GM12873 (cell line): ENCODE measurements at regions not wholly inside any gene's neighbourhood (a gene's known extent, or its start where the extent isn't known, plus 50 kb on each side); places are given as distances from the start of the nearest gene placed in this dataset.
A peak's percentile ranks its signal among the peaks of the same experiment; 100 is the strongest.

Experiments used
- TF ChIP-seq, protein P1 (sequence below): IDR thresholded peaks from 2 replicates; pipeline ENCODE4 v1.5.1; 2012; ENCODE audit warnings: low read depth, mild to moderate bottlenecking, moderate library complexity, low read length, control low read depth; ENCODE audit not compliant: insufficient read depth; ENCODE audit errors: missing control alignments

DNA sequence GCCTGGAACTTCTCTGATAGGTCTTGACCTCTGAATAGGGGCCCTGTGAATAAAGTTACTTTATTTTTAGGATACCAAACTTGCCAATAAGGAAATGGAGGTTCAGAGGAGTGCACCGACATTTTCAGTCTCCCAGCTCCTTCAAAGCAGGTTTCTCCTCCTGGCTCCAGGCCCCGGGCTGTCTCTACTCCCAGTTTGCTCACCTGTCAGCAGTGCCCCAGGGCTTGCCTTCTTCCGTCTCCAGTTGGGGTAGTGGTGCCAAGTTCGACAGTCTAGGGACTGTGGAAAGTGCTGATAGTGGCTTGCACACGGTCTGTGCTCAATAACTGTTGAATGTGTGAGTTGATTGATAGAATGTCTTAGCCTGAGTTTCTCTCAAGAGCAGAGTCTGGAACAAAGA is 149.2 kb downstream of the ACTL8 start:
- TF ChIP-seq, protein P1, sequence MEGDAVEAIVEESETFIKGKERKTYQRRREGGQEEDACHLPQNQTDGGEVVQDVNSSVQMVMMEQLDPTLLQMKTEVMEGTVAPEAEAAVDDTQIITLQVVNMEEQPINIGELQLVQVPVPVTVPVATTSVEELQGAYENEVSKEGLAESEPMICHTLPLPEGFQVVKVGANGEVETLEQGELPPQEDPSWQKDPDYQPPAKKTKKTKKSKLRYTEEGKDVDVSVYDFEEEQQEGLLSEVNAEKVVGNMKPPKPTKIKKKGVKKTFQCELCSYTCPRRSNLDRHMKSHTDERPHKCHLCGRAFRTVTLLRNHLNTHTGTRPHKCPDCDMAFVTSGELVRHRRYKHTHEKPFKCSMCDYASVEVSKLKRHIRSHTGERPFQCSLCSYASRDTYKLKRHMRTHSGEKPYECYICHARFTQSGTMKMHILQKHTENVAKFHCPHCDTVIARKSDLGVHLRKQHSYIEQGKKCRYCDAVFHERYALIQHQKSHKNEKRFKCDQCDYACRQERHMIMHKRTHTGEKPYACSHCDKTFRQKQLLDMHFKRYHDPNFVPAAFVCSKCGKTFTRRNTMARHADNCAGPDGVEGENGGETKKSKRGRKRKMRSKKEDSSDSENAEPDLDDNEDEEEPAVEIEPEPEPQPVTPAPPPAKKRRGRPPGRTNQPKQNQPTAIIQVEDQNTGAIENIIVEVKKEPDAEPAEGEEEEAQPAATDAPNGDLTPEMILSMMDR: no peak

DNA sequence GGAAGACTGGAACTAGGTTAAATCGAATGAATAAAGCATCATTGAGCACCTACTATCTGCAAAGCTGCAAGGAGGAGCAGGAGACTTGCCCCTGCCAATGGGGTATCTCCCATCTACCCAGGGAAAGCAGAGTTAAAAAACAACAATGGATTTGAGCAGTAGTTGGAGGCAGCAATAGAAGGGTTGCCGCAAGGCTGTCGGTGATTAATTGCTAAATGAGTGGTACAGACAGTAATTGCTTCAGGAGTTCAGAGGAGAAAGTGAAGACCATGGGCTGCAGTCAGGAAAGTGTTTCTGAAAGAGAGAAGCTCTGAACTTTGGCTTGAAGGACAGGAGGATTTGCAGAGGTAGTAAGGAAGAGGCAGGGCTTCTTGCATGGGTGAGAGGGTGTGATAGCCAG is 152.9 kb downstream of the ACTL8 start:
- TF ChIP-seq, protein P1: no peak

DNA sequence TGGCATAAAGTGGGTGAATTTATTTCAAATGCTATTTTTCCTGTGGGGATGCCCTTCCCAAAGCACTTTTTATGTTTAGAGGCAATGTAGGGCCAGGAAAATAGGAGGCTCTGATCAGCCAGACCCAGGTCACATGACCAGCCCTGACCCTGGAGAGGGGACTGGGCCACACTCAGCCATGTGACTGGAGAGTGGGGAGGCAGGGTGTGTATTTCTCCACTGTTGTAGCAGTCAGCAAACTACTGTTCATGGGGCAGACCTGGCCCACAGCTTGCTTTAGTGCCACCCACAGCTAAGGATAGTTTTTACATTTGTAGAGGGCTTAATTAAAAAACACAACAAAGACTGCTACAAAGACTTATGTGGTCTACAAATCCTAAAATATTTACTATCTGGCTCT is 153.8 kb downstream of the ACTL8 start:
- TF ChIP-seq, protein P1: no peak

DNA sequence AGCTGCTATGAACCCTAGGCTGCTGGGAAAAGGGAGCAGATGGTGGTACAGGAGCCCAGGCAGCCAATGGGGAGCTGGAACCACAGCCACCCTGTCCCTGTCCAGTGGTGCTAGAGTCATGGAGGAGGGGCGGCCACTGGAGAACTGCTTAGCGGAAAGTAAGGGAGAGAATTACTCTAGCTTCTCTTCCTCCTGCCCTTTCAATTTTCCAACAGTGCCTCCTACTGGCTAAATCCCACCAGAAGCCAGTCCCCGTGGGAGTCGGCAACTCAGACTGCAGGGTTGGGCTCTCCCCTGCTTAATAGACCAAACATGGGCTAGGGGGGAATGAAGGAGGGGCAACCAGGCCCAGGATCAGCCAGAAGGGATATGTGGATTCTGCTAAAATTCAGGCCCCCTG is 154.5 kb downstream of the ACTL8 start:
- TF ChIP-seq, protein P1: peak; percentile 33

DNA sequence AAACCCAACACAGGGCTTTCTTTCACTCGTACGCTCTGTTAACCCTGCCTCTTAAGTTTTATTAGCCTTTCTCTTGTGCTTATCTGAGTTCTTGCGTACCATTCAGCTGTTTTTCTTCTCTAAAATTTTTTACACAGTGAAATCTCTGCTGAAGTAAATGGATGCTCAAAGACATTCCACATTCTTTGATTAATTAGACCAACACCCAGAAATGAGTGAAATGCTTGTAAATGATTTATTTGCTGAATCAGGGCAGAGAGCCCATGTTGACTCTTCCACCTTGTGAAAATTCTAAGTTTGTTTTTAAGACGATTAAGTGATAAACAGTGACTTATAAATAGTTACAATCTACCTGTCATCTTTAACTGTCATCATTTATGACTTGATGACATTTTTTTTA is 156.7 kb downstream of the ACTL8 start:
- TF ChIP-seq, protein P1: no peak

DNA sequence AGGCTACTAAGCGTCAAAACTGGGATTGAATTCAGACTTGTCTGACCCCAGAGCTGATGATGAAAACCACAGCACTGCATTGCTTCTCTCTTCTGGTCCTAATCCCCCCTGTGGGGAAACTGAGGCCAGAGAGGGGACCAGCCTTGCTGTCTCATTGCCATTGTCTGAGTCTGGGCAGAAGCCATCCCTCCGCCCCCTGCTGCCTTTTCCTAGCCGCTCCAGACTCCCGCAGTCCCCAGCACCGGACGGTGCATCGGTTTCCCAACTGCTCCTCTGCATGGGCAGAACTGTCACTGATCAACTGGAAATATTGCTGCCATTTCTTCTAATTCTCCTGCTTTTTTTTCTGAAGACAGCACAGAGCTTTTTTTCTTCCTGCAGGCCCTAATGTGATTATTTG is 157.4 kb downstream of the ACTL8 start:
- TF ChIP-seq, protein P1: no peak

DNA sequence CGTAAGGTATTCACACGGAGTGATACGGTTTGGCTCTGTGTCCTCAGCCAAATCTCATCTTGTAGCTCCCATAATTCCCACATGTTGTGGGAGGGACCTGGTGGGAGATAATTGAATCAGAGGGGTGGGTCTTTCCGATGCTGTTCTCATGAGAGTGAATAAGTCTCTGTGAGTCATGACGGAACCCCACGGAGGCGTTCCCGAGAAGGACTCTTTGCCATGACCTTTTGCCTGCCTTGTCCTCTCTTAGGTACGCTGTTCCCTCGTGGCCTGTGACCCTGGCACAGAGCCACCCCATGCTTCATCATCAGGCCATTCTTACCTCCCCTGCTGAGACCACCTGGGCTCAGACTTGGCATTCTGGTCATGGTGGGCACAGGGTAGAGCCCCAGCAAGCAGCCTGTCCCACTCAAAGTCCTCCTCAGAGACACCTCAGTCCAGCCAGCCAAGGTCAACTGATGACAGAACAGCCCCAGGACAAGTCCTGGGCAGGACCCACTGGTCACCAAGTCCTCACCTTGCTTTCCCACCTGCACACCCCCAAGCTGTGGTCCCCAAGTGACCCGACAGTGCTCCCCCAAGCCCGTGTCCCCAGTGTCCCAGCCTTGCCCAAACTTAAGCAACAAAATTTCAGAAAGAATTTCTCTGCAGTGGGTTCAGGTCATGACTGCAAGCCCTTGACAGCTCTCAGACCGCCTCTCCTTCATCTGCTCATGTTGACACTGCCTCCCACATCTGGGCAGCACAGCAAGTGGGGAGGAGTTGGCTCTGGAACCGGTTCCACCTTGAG is 158.4 kb downstream of the ACTL8 start:
- TF ChIP-seq, protein P1: no peak

DNA sequence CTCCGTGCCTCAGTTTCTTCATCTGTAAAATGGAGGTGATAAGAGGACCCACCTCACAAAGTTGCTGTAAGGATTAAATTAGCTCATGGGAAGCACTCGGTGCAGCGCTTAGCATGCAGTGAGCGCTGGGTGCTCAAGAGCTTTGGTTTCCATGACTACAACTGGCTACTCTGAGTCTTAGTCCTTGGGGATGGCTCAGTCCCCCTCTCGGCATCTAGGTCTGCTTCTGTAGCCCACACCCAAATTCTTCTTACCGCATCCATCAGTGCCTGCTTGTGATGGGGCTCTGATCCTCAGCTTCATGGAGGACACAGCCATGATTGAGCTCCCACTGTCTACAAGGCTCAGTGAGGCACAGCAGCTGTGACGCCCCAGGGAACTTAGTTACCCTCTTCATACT is 159.0 kb downstream of the ACTL8 start:
- TF ChIP-seq, protein P1: no peak
